ENCODE measurements at regions not wholly inside any gene's neighbourhood (a gene's known extent, or its start where the extent isn't known, plus 50 kb on each side); places are given as distances from the start of the nearest gene placed in this dataset.

DNA sequence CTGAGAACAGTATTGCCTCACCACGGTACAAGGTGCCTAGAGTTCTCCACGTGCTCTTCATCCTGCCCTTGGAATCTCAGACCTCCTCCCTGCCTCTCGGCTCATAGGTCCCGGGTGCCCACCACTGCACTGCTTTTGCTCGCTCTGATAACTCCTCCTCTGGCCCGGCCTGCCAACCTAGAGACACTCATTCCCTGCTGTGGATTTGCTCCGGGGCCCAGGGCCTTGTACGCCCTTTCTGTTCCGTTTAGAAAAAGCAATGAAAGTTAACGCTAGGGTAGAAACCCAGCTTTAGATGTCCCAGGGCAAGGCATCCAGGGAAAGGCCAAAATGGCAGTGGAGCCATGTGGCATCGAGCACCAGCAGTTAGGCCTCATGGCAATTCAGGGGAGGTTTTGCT, 253.9 kb downstream of the VAPA start:
- H3F3A ChIP-seq (replicated peaks; ENCODE audit: low read depth) = no peaks in the 10 kb centered on the region
- H3K4me3 Mint-ChIP-seq = no peak overlapping the region
- DNase-seq (ENCODE audit: low spot score) = no peak
- no peaks in the 10 kb centered on the region for H3K9me2 ChIP-seq (ENCODE audit: insufficient read depth)
- H3K27me3 Mint-ChIP-seq (ENCODE audit: insufficient read depth, low read depth, poor library complexity) = peaks cover 2% of the 10 kb centered on the region
- no peak overlapping the region for H3K27ac Mint-ChIP-seq
- no peaks in the 10 kb centered on the region for H3K36me3 ChIP-seq (ENCODE audit: insufficient read depth)
- no peak for ATAC-seq
- no peaks in the 10 kb centered on the region for H3K36me3 Mint-ChIP-seq (ENCODE audit: low read depth)
- H3K4me1 Mint-ChIP-seq = peaks cover 4% of the 10 kb centered on the region; the same call in 1 of the 3 replicates
- H3K27me3 ChIP-seq (ENCODE audit: insufficient read depth) = no peaks in the 10 kb centered on the region
- H3K4me3 ChIP-seq = no peak overlapping the region
- TF ChIP-seq ZNF114 (CRISPR knock-in tag; IDR thresholded peaks at IDR 0.05) (no peak), NANOG (IDR thresholded peaks at IDR 0.05; ENCODE audit: borderline replicate concordance) (no peak), POLR2AphosphoS5 (IDR thresholded peaks at IDR 0.05; ENCODE audit: low read depth) (no peak), ZNF462 (CRISPR knock-in tag; IDR thresholded peaks at IDR 0.05) (no peak), EZH2phosphoT487 (IDR thresholded peaks at IDR 0.05; ENCODE audit: unreplicated experiment) (no peak), ZNF331 (CRISPR knock-in tag; IDR thresholded peaks at IDR 0.05; ENCODE audit: low read depth) (no peak), STAT1 (IDR thresholded peaks at IDR 0.05; ENCODE audit: unreplicated experiment) (no peak), JUNB (IDR thresholded peaks at IDR 0.05; ENCODE audit: unreplicated experiment) (no peak), CREB1 (CRISPR knock-in tag; IDR thresholded peaks at IDR 0.05; ENCODE audit: low read depth) (no peak)
- TF ChIP-seq, protein P1, sequence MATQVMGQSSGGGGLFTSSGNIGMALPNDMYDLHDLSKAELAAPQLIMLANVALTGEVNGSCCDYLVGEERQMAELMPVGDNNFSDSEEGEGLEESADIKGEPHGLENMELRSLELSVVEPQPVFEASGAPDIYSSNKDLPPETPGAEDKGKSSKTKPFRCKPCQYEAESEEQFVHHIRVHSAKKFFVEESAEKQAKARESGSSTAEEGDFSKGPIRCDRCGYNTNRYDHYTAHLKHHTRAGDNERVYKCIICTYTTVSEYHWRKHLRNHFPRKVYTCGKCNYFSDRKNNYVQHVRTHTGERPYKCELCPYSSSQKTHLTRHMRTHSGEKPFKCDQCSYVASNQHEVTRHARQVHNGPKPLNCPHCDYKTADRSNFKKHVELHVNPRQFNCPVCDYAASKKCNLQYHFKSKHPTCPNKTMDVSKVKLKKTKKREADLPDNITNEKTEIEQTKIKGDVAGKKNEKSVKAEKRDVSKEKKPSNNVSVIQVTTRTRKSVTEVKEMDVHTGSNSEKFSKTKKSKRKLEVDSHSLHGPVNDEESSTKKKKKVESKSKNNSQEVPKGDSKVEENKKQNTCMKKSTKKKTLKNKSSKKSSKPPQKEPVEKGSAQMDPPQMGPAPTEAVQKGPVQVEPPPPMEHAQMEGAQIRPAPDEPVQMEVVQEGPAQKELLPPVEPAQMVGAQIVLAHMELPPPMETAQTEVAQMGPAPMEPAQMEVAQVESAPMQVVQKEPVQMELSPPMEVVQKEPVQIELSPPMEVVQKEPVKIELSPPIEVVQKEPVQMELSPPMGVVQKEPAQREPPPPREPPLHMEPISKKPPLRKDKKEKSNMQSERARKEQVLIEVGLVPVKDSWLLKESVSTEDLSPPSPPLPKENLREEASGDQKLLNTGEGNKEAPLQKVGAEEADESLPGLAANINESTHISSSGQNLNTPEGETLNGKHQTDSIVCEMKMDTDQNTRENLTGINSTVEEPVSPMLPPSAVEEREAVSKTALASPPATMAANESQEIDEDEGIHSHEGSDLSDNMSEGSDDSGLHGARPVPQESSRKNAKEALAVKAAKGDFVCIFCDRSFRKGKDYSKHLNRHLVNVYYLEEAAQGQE (IDR thresholded peaks at IDR 0.05; ENCODE audit: unreplicated experiment) = no peak
- no peak overlapping the region for H3K27ac ChIP-seq (ENCODE audit: low read depth)
- no peak overlapping the region; the same call in 1 of the 2 replicates for H2AFZ ChIP-seq
- H3K9me3 Mint-ChIP-seq = no peaks in the 10 kb centered on the region
- no peak overlapping the region for H3K4me2 ChIP-seq
- 0 out of 2 replicates have a peak, but pooled peaks cover 4% of the 10 kb centered on the region for H3K4me1 ChIP-seq (ENCODE audit: insufficient read depth)
- no peaks in the 10 kb centered on the region for H4K20me1 ChIP-seq (replicated peaks; ENCODE audit: insufficient read depth)
- no peaks in the 10 kb centered on the region for H3K79me2 ChIP-seq (replicated peaks; ENCODE audit: insufficient read depth)
